GM12873 (cell line): ENCODE measurements at regions not wholly inside any gene's neighbourhood (a gene's known extent, or its start where the extent isn't known, plus 50 kb on each side); places are given as distances from the start of the nearest gene placed in this dataset.

Experiments
- CTCF ChIP-seq: IDR thresholded peaks from 2 replicates; pipeline ENCODE4 v1.5.1; 2012; ENCODE audit warnings: low read depth, mild to moderate bottlenecking, moderate library complexity, low read length, control low read depth; ENCODE audit not compliant: insufficient read depth; ENCODE audit errors: missing control alignments

- no peak for TF ChIP-seq CTCF
Observed at GRCh38 chr11:56932572-56933220, 56.0 kb upstream of the OR5AK2 start.

GRCh38 chr11:56923116-56923515 is 65.6 kb upstream of the OR5AK2 start:
- TF ChIP-seq CTCF: no peak

GRCh38 chr11:56922421-56922820 is 66.3 kb upstream of the OR5AK2 start:
- TF ChIP-seq CTCF: no peak

- no peak for TF ChIP-seq CTCF
Observed at GRCh38 chr11:56917708-56918400, 70.9 kb upstream of the OR5AK2 start.

GRCh38 chr11:56916587-56916986 is 72.1 kb upstream of the OR5AK2 start:
- TF ChIP-seq CTCF: no peak

GRCh38 chr11:56916162-56916561 is 72.6 kb upstream of the OR5AK2 start:
- no peak for TF ChIP-seq CTCF

- TF ChIP-seq CTCF: no peak
Observed at GRCh38 chr11:56911312-56911711, 77.4 kb upstream of the OR5AK2 start.
